LNCAP (cell line): ENCODE measurements at regions not wholly inside any gene's neighbourhood (a gene's known extent, or its start where the extent isn't known, plus 50 kb on each side); places are given as distances from the start of the nearest gene placed in this dataset.

ENCODE experiments used
- TF ChIP-seq, protein P1 (sequence below): fragments of 450-650 bp; IDR thresholded peaks from 2 replicates; pipeline ENCODE4 v1.5.1; 2017; ENCODE audit warnings: mild to moderate bottlenecking

DNA sequence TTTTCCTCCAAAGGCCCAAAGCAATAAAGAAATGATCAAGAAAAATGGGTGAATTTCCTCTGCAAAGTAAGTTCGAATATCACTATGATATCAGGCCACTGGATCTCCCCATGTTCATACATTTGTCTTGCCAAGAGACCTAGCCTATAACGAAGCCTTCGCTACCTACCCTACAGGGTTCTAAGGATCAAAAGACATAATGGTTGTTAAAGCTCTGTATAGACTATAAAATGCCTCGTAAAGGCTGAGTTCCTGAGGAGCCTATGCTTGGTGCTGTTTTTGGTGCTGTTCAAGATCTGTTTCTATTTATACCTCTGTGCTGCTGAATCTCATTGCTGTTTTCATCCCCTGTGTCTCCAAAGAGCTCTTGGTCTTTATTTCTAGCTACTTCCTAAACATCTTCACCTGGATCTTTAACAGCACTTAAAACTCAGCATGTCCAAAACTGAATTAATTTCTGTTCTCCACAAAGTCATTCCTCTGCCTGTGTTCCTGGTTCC lies 254.4 kb upstream of the CHAC2 start:
- TF ChIP-seq, protein P1, sequence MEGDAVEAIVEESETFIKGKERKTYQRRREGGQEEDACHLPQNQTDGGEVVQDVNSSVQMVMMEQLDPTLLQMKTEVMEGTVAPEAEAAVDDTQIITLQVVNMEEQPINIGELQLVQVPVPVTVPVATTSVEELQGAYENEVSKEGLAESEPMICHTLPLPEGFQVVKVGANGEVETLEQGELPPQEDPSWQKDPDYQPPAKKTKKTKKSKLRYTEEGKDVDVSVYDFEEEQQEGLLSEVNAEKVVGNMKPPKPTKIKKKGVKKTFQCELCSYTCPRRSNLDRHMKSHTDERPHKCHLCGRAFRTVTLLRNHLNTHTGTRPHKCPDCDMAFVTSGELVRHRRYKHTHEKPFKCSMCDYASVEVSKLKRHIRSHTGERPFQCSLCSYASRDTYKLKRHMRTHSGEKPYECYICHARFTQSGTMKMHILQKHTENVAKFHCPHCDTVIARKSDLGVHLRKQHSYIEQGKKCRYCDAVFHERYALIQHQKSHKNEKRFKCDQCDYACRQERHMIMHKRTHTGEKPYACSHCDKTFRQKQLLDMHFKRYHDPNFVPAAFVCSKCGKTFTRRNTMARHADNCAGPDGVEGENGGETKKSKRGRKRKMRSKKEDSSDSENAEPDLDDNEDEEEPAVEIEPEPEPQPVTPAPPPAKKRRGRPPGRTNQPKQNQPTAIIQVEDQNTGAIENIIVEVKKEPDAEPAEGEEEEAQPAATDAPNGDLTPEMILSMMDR = no peak

GRCh38 chr2:53512071-53512826 lies 255.4 kb upstream of the CHAC2 start:
- TF ChIP-seq, protein P1 = no peak

DNA sequence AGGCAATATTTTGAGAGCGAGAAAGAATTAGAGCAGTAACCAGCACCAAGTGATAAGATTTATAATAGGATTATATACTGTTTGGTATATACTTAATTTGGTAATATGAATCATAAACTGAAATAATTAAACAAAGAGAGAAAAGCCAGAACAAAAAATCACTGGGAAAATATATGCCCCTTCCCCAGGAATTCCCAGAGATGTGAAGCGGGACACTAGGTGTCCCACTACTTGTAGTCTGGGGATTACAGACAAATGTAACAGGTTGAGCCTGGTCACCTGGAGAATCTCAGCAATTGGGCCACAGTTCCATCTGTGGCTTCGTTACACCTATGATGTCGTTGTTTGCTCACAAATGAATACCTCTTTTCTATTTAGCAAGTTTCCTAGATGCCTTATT lies 256.1 kb upstream of the CHAC2 start:
- TF ChIP-seq, protein P1 = no peak

DNA sequence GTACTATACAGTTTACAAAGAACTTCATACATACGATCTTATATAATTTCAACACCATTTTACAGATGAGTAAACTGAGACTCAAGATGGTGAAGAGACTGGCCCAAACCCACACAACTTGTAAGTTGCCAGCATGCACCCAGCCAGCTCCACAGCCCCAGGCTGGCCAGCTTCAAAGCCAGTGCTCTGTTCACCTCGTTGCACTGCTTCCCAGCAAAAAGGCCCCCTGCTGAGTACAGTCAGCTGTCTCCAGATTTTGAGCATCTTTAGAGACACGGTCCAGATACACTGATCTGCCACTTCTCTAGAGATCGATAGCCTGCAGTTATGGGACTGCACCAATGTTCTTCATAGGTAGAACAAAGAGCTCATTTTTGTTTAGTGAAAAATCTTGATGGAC lies 257.2 kb upstream of the CHAC2 start:
- TF ChIP-seq, protein P1 = no peak

DNA sequence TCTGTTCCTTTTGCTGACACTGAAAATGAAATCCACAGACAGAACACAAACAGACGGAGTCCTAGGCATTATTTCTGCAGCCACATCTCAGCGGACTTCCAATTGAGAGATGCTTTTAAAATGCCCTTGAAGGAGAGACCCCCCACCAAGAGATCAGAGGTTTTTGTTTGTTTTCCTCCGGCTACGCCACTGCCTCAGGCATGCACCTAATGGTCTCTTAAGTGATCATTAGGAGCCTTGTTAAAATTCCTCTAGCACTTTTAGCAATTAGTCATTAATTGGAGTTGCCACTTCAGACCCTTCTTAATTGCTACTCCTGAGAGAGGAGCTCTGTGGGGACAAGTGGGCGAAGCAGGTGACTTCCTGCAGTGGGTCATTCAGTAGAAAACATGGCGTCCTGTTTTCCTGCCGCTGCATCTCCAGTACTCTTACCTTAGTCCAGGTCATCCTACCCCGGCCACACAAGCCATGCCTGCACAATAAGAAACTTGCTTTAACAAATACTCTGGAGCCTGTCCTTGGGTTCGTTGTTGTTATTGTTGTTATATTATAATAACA lies 257.7 kb upstream of the CHAC2 start:
- TF ChIP-seq, protein P1 = no peak

GRCh38 chr2:53508667-53509066 lies 258.9 kb upstream of the CHAC2 start:
- TF ChIP-seq, protein P1 = no peak

- TF ChIP-seq, protein P1 = no peak
Observed at GRCh38 chr2:53505826-53506225, 261.8 kb upstream of the CHAC2 start.
